PFSK-1 (cell line): ENCODE measurements at regions not wholly inside any gene's neighbourhood (a gene's known extent, or its start where the extent isn't known, plus 50 kb on each side); places are given as distances from the start of the nearest gene placed in this dataset.

ENCODE experiments used
- FOXP2 ChIP-seq: optimal IDR thresholded peaks from 2 replicates; pipeline ENCODE3; 2011; ENCODE audit warnings: borderline replicate concordance, control low read depth, inconsistent platforms; ENCODE audit not compliant: insufficient read depth; ENCODE audit errors: extremely low read length, extremely low read depth
- POLR2AphosphoS5 ChIP-seq: IDR thresholded peaks from 2 replicates; pipeline ENCODE4 v1.6.1; 2012; ENCODE audit warnings: low read depth, mild to moderate bottlenecking, control low read depth, low read length, moderate library complexity
- REST ChIP-seq, 2 experiments: IDR thresholded peaks; 2 replicates each; pipeline versions ENCODE4 v1.6.1 to v1.8.0; 2011 to 2012; ENCODE audit warnings: low read depth in 2 of 2, low read length in 2 of 2, control low read depth in 1 of 2, inconsistent platforms in 1 of 2, mild to moderate bottlenecking in 1 of 2, moderate library complexity in 1 of 2; ENCODE audit not compliant: insufficient read depth in 1 of 2
- SIN3A ChIP-seq: IDR thresholded peaks from 2 replicates; pipeline ENCODE4 v1.6.1; 2012; ENCODE audit warnings: mild to moderate bottlenecking, low read length, moderate library complexity, borderline replicate concordance; ENCODE audit not compliant: insufficient read depth
- TAF1 ChIP-seq: IDR thresholded peaks from 2 replicates; pipeline ENCODE4 v1.6.1; 2012; ENCODE audit warnings: low read length, control low read depth, borderline replicate concordance; ENCODE audit not compliant: insufficient read depth

DNA sequence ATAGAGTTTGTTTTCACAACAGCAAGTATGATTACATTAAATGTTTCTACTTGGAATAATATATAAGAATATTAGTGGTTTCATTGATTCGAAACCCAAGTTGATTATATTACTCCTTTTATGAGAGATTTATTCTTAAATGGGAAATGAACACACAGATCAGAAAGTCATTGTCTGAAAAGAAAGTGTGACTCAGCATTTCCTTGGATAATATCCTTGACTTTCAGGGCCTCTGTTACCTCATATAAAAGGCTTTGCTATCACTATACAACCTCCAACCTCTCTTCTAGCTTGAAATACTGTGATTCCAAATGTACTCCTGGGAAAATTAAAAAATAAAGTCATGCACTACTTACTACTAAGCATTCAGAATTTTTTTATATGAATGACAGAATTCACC, 295.3 kb upstream of the LYPLAL1 start:
- TF ChIP-seq POLR2AphosphoS5 (no peak), REST (IDR thresholded peaks at IDR 0.05; ENCODE audit: insufficient read depth in 1 of 2, low read depth in 2 of 2, low read length in 2 of 2) (no peak), FOXP2 (no peak), SIN3A (no peak), TAF1 (no peak)

DNA sequence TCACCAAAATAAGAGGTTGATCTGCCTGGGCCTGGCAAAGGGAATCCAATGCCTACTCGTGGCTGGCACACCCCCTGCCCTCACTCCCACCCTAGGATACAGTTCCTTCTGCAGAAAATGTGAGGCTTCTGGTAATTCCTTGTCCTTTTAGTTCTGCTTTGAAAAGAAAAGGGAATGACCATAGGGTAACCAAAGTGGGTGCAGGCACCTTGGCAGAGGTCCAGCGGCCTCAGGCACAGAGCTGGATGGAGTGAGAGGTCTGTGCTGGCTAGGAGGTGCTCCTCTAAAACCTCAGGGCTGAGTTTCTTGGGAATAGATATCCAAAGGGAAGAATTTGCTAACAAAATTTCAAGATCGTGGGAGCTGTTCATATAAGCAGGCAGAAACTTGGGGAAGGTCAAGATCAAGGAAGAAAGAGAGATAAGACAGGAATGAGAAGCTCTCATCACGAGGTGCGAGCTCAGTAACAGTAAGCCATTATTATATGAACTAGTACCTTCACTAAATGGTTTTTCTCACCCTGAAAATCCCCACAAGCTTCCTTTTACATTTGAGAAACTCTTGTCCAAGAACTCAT, 293.1 kb upstream of the LYPLAL1 start:
- TF ChIP-seq POLR2AphosphoS5, result no peak
- no peak for TF ChIP-seq SIN3A

GRCh38 chr1:218882454-218882853, 291.2 kb upstream of the LYPLAL1 start:
- TF ChIP-seq POLR2AphosphoS5, result no peak

GRCh38 chr1:218886101-218886871, 287.4 kb upstream of the LYPLAL1 start:
- TF ChIP-seq FOXP2 (no peak), TAF1 (no peak), REST (IDR thresholded peaks at IDR 0.05; ENCODE audit: insufficient read depth in 1 of 2, low read depth in 2 of 2, low read length in 2 of 2) (no peak), SIN3A (no peak), POLR2AphosphoS5 (no peak)

DNA sequence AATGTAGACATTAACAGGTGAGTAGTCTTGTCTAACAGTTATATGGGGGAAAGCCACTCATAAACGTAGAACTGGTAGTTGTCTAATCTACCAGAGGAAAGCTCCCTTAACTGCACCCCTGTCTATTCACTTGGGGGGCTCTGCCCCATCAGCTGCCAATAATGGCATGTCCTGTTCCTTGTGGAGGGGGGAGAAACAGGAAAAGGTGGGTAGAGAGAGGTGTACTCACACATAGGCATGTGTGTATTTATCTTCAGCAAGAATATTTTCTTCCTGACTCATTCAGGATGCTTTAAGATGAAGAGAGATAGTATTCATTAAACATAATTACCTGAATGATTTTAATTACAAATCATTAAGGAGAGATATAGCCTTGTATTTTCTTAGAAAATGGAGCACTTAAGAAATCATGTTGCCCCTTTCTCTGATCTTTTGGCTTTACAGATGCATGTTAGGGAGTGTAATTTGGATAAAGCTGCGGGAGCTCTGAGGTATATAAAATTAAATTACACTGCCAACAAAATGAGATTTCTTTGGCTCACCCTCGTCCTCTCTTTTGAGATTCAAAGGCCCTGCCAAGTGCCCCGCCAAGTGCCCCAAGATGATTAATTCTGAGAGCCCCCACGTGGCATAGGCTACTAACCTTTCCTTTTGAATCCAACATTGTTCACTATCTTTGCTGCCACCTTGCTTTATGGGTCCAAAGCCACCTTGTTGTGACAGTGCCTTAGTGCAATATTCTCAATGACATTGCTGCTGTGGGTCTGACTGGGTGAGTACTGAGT, 286.3 kb upstream of the LYPLAL1 start:
- TF ChIP-seq SIN3A, result no peak
- TF ChIP-seq REST (IDR thresholded peaks at IDR 0.05; ENCODE audit: insufficient read depth in 1 of 2, low read depth in 2 of 2, low read length in 2 of 2), result no peak

DNA sequence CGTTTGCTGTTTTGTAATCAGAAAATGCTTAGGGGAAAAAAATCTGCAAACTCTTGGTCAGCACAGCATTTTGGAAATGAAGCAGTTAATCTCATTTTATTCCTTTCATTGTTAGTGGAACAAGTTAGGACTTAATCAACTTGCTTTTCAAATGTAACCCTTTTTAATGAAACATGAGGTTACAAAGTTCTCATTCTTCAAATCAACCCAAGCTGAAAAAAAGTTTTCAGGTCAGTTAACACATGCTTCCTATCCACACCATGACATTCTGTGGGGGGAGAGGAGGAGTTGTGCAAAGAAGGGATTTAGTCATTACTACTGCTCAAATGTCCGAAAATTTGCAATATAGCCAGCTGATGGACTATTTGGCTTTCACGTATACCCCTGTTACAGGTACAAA, 283.2 kb upstream of the LYPLAL1 start:
- TF ChIP-seq FOXP2 (no peak), TAF1 (no peak), SIN3A (no peak), POLR2AphosphoS5 (no peak), REST (IDR thresholded peaks at IDR 0.05; ENCODE audit: insufficient read depth in 1 of 2, low read depth in 2 of 2, low read length in 2 of 2) (no peak)
